GM12878 (cell line): ENCODE measurements at regions not wholly inside any gene's neighbourhood (a gene's known extent, or its start where the extent isn't known, plus 50 kb on each side); places are given as distances from the start of the nearest gene placed in this dataset.
A peak's percentile ranks its signal among the peaks of the same experiment; 100 is the strongest.

Source experiments
- BCL11A ChIP-seq: IDR thresholded peaks from 2 replicates; pipeline ENCODE4 v1.6.1; 2011; ENCODE audit warnings: low read depth, low read length
- BCL3 ChIP-seq: IDR thresholded peaks from 2 replicates; pipeline ENCODE4 v1.6.1; 2011; ENCODE audit warnings: borderline replicate concordance, low read depth, mild to moderate bottlenecking, moderate library complexity, low read length; ENCODE audit not compliant: insufficient read depth, poor library complexity, severe bottlenecking
- CEBPB ChIP-seq, 2 experiments: fragments of 150-350 bp in 1 of 2; IDR thresholded peaks; 2 replicates each; pipeline ENCODE4 v1.6.1; 2012 to 2014; ENCODE audit warnings: low read depth in 2 of 2, low read length in 2 of 2, borderline replicate concordance in 1 of 2, inconsistent platforms in 1 of 2
- CHD2 ChIP-seq: IDR thresholded peaks from 2 replicates; pipeline ENCODE4 v1.6.1; 2011; ENCODE audit warnings: low read depth, low read length, improper control_type of control experiment, borderline replicate concordance
- DPF2 ChIP-seq: fragments of 450-650 bp; IDR thresholded peaks from 2 replicates; pipeline ENCODE4 v1.6.1; 2017; ENCODE audit warnings: mild to moderate bottlenecking
- ETV6 ChIP-seq, 2 experiments: fragments of 450-650 bp in 1 of 2; IDR thresholded peaks in 1 of 2; conservative IDR thresholded peaks in 1 of 2; 2 replicates each; pipeline ENCODE4 v1.6.1; 2014; ENCODE audit warnings: antibody characterized with exemption in 1 of 2, borderline replicate concordance in 1 of 2, low read depth in 1 of 2, mild to moderate bottlenecking in 1 of 2, moderate library complexity in 1 of 2
- FOS ChIP-seq: IDR thresholded peaks from 3 replicates; pipeline ENCODE4 v1.6.1; 2011; ENCODE audit warnings: borderline replicate concordance; ENCODE audit not compliant: insufficient read length; ENCODE audit errors: extremely low read depth
- JUNB ChIP-seq: IDR thresholded peaks from 2 replicates; pipeline ENCODE4 v1.6.1; 2016; ENCODE audit warnings: antibody characterized with exemption, mild to moderate bottlenecking
- MEF2B ChIP-seq: fragments of 450-650 bp; IDR thresholded peaks from 2 replicates; pipeline ENCODE4 v1.6.1; 2018; ENCODE audit warnings: mild to moderate bottlenecking, moderate library complexity; ENCODE audit not compliant: partially characterized antibody, poor library complexity, severe bottlenecking
- NBN ChIP-seq: fragments of 450-650 bp; IDR thresholded peaks from 2 replicates; pipeline ENCODE4 v1.6.1; 2016
- NR2F1 ChIP-seq: fragments of 450-650 bp; conservative IDR thresholded peaks from 2 replicates; pipeline ENCODE4 v1.6.1; 2017; ENCODE audit warnings: mild to moderate bottlenecking
- RBBP5 ChIP-seq: fragments of 200-600 bp; sonication (generic); conservative IDR thresholded peaks from 2 replicates; pipeline ENCODE4 v1.6.1; 2016
- SMAD5 ChIP-seq: IDR thresholded peaks from 2 replicates; pipeline ENCODE4 v1.6.1; 2016; ENCODE audit warnings: antibody characterized with exemption, low read depth
- SPI1 ChIP-seq: IDR thresholded peaks from 2 replicates; pipeline ENCODE4 v1.6.1; 2011; ENCODE audit warnings: low read depth, mild to moderate bottlenecking, low read length, moderate library complexity, borderline replicate concordance; ENCODE audit not compliant: insufficient read depth
- TCF12 ChIP-seq: IDR thresholded peaks from 2 replicates; pipeline ENCODE4 v1.6.1; 2011; ENCODE audit warnings: low read depth, mild to moderate bottlenecking, low read length
- WRNIP1 ChIP-seq: IDR thresholded peaks from 2 replicates; pipeline ENCODE4 v1.6.1; 2011; ENCODE audit warnings: low read depth, low read length, improper control_type of control experiment, borderline replicate concordance
- YY1 ChIP-seq: IDR thresholded peaks from 2 replicates; pipeline ENCODE4 v1.6.1; 2011; ENCODE audit warnings: low read depth, mild to moderate bottlenecking, low read length
- ZBTB33 ChIP-seq: fragments of 450-650 bp; IDR thresholded peaks from 2 replicates; pipeline ENCODE4 v1.6.1; 2017; ENCODE audit warnings: mild to moderate bottlenecking
- ZBTB4 ChIP-seq: fragments of 450-650 bp; formaldehyde crosslinking; IDR thresholded peaks from 2 replicates; pipeline ENCODE4 v1.4.0; 2022; ENCODE audit warnings: mild to moderate bottlenecking, moderate library complexity
- ZNF274 ChIP-seq: IDR thresholded peaks from one replicate; pipeline ENCODE4 v1.8.0; 2011; ENCODE audit not compliant: insufficient read length, insufficient read depth
- TF ChIP-seq, protein P1 (sequence below): fragments of 450-650 bp; IDR thresholded peaks from 2 replicates; pipeline ENCODE4 v1.6.1; 2017; ENCODE audit warnings: low read depth, mild to moderate bottlenecking, moderate library complexity
- TF ChIP-seq, protein P2 (sequence below): fragments of 450-650 bp; IDR thresholded peaks from 2 replicates; pipeline ENCODE4 v1.6.1; 2016; ENCODE audit warnings: mild to moderate bottlenecking

DNA sequence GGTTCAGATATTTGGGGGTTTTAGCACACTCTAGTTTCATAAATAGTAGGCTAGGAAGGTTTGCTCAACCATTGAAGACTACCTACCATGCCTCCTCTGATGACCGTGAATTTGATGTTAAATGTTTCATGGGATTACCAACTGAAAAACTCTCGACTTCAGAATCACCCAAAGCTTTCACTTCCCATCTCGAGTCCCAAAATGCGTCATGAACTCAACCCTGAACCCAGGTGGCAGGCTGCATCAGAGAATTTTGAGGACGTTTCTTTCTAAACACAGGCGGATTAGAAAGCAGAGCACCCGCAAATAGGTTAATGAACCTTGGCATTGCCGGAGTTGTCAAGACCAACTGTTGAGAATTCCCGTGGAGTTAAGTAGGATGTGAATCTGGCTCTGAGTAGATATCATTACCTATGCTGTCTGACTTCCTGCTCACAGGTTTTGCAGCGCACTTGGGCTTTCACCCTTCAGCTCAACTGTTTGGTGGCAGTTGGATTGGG is 98.4 kb upstream of the ADTRP start (continued):
- TF ChIP-seq ETV6 (conservative IDR thresholded peaks at IDR 0.05 in 1 of 2, IDR thresholded peaks at IDR 0.05 in 1 of 2; ENCODE audit: borderline replicate concordance in 1 of 2, low read depth in 1 of 2), result peak in 1 of 2 experiments; percentile 82; a peak in 2 of 4 replicates
- no peak for TF ChIP-seq SMAD5
- TF ChIP-seq, protein P1, sequence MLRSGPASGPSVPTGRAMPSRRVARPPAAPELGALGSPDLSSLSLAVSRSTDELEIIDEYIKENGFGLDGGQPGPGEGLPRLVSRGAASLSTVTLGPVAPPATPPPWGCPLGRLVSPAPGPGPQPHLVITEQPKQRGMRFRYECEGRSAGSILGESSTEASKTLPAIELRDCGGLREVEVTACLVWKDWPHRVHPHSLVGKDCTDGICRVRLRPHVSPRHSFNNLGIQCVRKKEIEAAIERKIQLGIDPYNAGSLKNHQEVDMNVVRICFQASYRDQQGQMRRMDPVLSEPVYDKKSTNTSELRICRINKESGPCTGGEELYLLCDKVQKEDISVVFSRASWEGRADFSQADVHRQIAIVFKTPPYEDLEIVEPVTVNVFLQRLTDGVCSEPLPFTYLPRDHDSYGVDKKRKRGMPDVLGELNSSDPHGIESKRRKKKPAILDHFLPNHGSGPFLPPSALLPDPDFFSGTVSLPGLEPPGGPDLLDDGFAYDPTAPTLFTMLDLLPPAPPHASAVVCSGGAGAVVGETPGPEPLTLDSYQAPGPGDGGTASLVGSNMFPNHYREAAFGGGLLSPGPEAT, result peak; percentile 90
- 0 out of 2 replicates have a peak, but pooled peaks have one; percentile 56 for TF ChIP-seq NBN
- peak; percentile 80 for TF ChIP-seq NR2F1
- peak; percentile 14; the same call in 1 of the 2 replicates for TF ChIP-seq CHD2
- no peak for TF ChIP-seq WRNIP1
- peak; percentile 99 for TF ChIP-seq SPI1
- no peak for TF ChIP-seq ZNF274
- TF ChIP-seq ZBTB33, result no peak
- TF ChIP-seq RBBP5, result no peak
- TF ChIP-seq BCL11A, result peak; percentile 95
- peak in 1 of 2 experiments; percentile 64; a peak in 1 of 4 replicates for TF ChIP-seq CEBPB (IDR thresholded peaks at IDR 0.05; ENCODE audit: borderline replicate concordance in 1 of 2, low read depth in 2 of 2, low read length in 2 of 2)
- peak; percentile 75 for TF ChIP-seq MEF2B
- TF ChIP-seq TCF12, result peak; percentile 98
- no peak for TF ChIP-seq YY1
- no peak for TF ChIP-seq ZBTB4 (CRISPR knock-in tag)
- TF ChIP-seq BCL3, result peak; percentile 86
- TF ChIP-seq, protein P2, sequence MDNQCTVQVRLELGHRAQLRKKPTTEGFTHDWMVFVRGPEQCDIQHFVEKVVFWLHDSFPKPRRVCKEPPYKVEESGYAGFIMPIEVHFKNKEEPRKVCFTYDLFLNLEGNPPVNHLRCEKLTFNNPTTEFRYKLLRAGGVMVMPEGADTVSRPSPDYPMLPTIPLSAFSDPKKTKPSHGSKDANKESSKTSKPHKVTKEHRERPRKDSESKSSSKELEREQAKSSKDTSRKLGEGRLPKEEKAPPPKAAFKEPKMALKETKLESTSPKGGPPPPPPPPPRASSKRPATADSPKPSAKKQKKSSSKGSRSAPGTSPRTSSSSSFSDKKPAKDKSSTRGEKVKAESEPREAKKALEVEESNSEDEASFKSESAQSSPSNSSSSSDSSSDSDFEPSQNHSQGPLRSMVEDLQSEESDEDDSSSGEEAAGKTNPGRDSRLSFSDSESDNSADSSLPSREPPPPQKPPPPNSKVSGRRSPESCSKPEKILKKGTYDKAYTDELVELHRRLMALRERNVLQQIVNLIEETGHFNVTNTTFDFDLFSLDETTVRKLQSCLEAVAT, result 0 out of 2 replicates have a peak, but pooled peaks have one; percentile 22
- TF ChIP-seq DPF2, result peak; percentile 90
- TF ChIP-seq FOS, result no peak
- peak; percentile 93 for TF ChIP-seq JUNB
